ENCODE measurements at regions not wholly inside any gene's neighbourhood (a gene's known extent, or its start where the extent isn't known, plus 50 kb on each side); places are given as distances from the start of the nearest gene placed in this dataset.
"Not testable (repeated sequence)": the region's sequence is repeated elsewhere in the genome, so short reads cannot be mapped to it uniquely, and the experiment has no call there.

- DNase-seq = no peak
Observed at GRCh38 chr3:102926618-102927017, 491.8 kb downstream of the ZPLD1 start.

DNA sequence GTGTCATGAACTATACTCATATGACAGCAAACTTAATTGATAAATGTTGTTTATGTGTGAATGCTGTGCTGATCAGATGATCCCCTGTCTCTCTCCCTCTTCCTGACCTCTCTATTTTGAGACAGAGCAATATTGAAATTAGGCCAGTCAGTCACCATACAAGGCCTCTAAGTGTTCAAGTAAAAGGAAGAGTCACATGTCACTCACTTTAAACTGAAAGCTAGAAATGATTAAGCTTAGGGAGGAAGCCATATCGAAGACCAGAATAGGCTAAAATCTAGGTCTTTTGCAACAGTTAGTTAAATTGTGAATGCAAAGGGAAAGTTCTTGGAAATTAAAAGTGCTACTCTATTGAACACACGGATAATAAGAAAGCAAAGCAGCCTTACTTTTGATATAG is 498.6 kb downstream of the ZPLD1 start:
- DNase-seq = no peak

DNA sequence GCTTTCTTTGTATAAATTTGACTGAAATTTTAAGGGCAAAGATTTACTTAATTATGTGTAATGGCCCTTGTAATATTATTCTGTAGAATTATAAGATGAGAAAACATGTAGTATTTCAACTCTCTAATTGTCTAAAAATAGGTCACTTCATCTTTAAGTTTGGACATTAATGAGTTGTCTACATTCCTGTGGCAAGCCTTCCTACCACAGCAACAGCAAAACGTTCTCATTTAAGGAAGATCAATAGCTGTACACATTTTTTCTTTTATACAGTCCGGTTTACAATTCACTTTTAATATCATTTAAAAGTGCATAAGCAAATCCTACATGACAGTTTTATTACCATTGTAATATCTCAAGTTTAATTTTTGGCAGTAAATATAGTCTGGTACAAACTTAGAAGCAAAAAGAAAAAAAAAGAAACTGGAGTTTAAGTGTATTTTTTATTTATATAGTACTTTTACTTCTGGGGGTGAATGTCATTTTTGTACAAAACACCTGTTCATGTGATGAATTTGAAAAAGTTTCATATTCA is 501.8 kb downstream of the ZPLD1 start:
- DNase-seq = no peak

GRCh38 chr3:102941786-102942185 is 507.0 kb downstream of the ZPLD1 start:
- DNase-seq = no peak

- DNase-seq = not testable (repeated sequence)
Observed at GRCh38 chr3:102946445-102946844, 511.6 kb downstream of the ZPLD1 start.

GRCh38 chr3:102972350-102972749 is 537.5 kb downstream of the ZPLD1 start:
- DNase-seq = no peak

DNA sequence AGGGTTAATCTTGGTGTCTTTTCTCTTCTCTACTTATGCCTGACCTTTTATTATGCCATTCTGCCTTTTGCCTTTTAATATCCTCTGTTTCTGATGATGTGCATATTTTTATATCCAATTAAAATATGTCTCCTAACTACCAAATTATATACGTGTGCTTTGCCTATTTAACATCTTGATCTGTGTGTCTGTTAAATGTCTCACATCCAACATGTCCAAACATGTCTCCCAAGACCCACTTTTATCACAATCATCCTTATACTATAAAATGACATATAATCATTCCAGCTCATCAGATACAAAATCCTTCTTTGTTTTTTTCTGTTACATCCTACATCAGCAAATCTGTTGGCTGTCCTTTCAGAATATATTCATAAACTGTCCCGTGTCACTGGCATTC is 539.5 kb downstream of the ZPLD1 start:
- DNase-seq = no peak

DNA sequence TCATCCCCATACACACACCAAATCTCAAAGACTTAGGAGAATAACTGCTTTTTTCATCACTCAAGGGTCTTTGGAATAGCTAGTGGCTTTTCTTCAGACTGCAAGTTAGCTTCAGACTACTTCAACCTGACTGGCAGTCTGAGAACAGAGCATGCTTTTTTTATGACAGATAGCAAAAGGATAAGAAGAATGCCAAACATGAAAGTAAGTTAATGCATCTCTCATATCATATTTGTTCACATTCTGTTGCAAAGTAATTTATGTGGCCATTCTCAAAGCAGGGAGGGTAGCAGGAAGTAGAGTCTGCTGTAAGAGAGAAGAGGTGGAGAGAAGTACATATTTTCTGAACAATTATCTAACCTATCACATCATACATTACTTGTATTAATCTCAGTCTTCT is 544.4 kb downstream of the ZPLD1 start:
- DNase-seq = no peak

DNA sequence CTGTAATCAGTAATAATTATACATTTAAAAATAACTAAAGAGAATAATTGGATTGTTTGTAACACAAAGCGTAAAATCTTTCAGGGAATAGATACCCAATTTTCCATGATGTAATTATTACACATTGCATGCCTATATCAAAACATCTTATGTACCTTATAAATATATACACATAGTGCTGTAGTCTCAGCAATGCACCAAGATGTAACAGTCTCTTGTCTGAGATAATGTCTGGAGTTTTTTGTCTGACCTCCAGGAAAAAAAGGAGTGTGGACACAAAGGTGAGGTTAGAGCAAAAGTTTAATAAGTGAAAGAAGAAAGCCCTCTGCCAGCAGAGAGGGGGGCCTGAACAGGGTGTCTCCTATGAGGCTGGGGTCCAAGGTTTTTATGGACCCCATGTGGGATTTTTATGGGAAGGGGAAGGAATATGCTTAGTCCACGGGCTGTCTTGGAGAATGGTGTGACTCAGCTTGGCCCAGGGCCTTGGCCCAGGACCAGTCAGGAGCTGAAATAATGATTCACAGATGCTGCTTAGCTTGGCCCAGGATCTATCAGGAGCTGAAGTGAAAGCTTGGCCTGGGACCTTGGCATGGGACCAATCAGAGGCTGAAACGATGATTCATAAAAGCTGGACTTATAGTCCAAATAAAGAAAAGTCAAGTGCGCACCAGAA is 545.0 kb downstream of the ZPLD1 start:
- no peak for DNase-seq

DNA sequence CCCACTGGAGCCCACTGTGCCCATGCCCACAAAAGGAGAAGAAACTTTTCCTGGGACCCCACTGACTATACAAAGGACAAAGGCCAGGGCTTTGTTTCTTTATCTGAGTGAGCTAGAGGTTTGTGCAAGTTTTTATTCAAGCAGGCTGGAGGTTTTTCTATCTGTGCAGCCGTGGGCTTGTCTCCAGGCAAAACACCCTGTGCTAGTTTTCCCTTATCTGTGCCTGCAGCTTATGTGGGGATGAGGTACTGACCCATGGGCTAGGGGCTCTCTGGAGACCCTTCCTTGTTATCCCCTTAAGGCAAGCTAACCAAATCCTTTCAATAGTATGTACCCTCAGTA is 545.5 kb downstream of the ZPLD1 start:
- DNase-seq = no peak

- DNase-seq = no peak
Observed at GRCh38 chr3:103002425-103003176, 567.8 kb downstream of the ZPLD1 start.

DNA sequence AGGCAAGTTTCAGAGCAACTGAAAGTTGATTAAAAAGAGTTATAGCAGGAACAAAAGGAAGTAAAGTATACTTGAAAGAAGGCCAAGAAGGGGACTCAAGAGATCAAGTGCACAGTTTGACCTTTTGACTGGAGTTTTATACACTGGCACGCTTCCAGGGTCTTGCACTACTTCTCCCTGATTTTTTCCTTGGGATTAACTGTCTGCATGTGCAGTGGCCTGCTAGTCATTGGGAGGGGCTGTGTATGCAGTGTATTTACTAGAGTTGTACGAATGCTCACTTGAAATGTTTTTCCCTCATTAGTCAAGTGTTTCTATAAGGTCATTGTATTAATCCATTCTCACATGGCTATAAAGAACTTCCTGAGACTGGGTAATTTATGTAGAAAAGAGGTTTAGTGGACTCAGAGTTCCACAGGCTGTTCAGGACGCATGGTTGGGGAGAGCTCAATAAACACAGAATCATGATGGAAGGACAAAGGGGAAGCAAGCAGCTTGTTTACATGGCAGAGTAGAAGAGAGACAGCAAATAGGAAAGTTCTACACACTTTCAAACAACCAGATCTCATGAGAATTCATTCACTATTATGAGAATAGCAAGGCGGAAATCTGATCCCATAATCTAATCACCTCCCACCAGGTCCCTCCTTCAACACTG is 571.8 kb downstream of the ZPLD1 start:
- no peak for DNase-seq

DNA sequence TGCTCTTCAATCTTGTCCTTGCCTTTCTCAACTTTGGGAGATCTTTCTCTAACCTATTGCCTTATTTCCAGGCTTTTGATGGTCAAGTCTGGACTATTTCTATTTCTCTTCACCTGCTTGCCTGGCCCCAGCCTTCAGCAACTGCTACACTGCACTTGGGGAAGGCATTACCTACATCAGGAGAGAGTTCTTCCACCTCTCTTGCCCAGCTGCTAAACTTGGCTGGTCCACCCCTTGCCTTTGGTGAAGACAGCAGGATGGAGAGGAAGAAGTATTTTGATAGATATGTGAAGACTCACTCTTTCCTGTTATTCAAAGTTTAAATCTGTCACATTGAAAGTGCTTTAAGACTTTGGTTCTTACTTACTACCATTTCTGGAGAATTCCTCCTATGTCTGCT is 574.8 kb downstream of the ZPLD1 start:
- no peak for DNase-seq

- no peak for DNase-seq
Observed at GRCh38 chr3:103025880-103026279, 591.1 kb downstream of the ZPLD1 start.

DNA sequence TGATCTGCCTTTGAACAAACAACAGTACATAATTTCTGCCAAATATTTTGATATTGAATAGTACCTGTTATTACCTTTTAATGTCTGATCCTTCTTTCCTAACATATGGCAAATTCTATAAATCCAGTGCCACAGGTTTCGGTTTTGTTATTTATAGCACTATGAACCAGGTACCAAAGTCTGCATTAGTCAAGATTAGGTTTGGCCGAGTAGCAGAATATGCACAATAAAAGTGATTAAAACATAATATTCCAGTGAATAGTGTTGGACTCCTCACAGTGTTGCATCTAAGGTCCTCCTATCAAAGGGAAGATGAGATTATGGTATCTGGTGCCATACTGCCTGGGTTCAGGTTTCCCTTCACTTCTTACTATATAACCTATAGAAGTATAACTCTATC is 599.0 kb downstream of the ZPLD1 start:
- DNase-seq = no peak

- no peak for DNase-seq
Observed at GRCh38 chr3:103047640-103048039, 612.8 kb downstream of the ZPLD1 start.

DNA sequence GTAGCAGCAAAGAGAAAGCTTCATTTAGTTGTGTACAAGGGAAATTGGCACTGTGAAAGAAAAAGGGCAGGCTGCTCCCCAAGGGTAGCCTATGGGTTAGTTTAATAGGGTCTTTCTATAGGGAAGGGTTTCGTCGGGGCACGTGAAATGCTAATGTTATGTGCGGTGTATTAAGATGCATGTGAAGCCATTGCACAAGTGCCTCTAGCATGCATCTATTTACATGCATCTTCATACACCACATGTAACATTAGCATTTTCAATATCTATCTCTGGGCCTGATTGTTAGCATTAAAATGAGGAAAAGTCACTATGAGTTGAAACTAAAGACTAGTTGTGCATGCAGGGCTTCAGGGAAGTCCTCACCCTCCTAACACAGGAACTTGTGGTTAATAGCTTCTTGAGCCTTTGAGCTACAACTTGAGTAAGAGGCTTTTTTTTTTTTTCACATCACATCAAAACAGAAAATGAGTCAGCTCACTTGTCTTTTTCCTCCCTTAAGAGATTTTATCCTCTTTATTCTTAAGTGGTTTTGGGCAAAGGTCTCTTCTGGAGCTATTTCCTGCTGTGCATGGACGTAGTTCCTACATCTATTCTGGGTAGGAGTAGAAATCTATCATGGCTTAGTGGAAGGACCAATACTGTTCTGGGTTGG is 613.4 kb downstream of the ZPLD1 start:
- DNase-seq = no peak

- DNase-seq = no peak
Observed at GRCh38 chr3:103052236-103052830, 617.5 kb downstream of the ZPLD1 start.

- no peak for DNase-seq
Observed at GRCh38 chr3:103055021-103055520, 620.3 kb downstream of the ZPLD1 start.

DNA sequence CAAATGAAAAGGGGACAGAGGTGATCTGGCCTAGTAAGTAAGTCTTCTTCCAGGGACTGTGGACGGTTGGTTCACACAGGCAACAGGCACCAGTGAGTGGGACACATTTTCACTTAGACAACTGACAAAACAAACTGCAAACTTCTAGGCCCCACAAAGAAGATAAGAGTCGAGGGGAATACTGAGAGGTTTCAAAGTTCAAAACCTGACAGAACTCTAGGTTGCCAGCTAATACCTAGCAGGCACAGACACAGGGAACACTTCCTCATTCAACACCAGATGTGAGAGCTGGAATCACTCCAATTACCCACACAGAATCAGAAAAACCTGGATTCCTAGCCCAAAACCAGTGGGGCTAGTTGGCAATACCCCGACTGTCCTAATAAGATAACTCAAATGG is 621.7 kb downstream of the ZPLD1 start:
- no peak for DNase-seq

DNA sequence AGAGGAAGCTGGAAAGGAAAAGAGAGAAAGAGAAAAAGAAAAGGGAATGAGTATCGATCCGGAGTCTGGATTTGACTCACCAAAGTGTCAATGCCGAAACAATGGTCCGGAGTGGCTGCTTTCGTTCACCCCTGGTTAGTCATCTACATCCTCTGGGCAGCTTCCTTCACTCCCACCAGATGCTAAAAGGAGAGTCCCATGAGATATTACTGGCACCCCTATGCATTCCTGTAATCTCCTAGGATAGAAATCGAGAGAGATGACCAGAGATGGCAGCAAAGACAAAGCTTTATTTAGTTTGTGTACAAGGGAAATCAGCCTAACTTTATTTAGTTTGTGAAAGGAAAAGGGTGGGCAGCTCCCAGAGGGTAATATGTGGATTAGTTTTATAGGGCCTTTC is 622.2 kb downstream of the ZPLD1 start:
- DNase-seq = no peak

DNA sequence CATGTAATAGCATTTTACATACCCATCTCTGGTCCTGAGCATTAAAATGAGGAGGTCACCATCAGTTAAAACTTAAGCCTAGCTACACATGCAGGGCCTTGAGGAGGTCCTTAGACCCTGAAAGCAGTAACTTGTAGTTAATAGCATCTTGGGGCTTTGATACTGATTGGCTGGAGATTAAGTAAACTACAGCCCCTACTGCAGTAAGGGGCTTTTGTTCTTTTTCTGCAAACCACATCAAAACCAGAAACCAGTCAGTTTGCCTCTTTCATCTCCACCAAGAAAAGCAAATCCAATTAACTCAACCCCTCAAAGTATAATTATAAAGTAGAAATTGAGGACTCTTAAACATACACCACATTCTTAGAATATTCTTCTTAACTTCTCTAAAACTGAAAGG is 622.7 kb downstream of the ZPLD1 start:
- DNase-seq = no peak

- no peak for DNase-seq
Observed at GRCh38 chr3:103059432-103059831, 624.6 kb downstream of the ZPLD1 start.

Data from activated naive CD4-positive, alpha-beta T cell treated with Interleukin-2 at 50 U/mL for 16 hours (primary cell).